ENCODE measurements at regions not wholly inside any gene's neighbourhood (a gene's known extent, or its start where the extent isn't known, plus 50 kb on each side); places are given as distances from the start of the nearest gene placed in this dataset.

DNA sequence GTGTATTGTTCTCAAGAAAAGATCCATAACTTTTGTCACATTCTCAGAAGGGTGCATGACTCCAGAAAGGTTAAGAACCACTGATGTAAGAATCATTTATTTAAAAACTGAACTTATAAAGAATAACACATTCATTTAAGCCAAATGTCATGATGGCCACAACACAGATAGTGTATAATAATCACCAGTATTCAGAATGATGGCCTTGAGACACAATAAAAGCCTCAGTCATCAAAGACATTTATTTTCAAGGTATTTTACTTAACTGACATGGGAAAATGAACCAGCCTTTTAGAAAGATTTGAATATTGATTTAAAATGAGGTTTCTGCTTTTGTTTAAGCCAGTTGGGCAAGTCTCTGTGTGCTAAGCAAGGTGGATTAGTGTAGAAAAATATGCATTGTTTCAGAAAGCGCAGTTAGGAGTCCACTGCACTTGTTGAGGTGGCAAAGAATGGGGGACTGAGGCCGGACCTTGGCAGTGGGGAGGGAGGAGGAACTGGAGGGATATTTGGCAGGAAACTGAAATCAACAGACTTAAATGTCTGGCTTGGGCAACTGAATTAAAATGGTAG lies 371.9 kb upstream of the ESRRG start:
- DNase-seq (ENCODE audit: low read depth in 4 of 4, low spot score in 2 of 4), result no peak

- DNase-seq (ENCODE audit: low read depth in 4 of 4, low spot score in 2 of 4), result no peak
These were observed 368.3 kb upstream of the ESRRG start for GRCh38 chr1:217091561-217091960.

- no peak for DNase-seq (ENCODE audit: low read depth in 4 of 4, low spot score in 2 of 4)
These were observed 367.1 kb upstream of the ESRRG start for GRCh38 chr1:217090060-217090911.

- DNase-seq (ENCODE audit: low read depth in 4 of 4, low spot score in 2 of 4), result no peak
These were observed 366.3 kb upstream of the ESRRG start for GRCh38 chr1:217089361-217090014.

GRCh38 chr1:217088521-217089284 lies 365.5 kb upstream of the ESRRG start:
- DNase-seq (ENCODE audit: low read depth in 4 of 4, low spot score in 2 of 4), result no peak

GRCh38 chr1:217088011-217088410 lies 364.8 kb upstream of the ESRRG start:
- no peak for DNase-seq (ENCODE audit: low read depth in 4 of 4, low spot score in 2 of 4)

DNA sequence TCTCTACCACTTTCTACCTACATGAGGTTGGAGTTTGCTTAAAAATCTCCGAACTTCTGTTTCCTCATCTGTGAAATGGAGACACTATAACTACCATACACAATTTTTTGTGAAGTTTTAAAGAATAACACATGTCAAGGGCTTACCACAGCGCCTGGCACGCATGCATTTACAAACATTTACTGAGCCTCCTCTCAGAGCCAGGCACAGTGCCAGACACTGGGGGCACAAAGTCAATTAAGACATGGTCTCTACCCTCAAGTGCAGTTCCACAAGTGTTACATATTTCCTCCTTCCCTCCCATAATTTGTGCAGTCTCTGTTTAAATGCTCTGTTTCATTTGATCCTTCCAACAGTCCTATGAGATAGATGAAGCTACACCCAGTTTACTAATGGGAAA lies 356.4 kb upstream of the ESRRG start:
- no peak for DNase-seq (ENCODE audit: low read depth in 4 of 4, low spot score in 2 of 4)

DNA sequence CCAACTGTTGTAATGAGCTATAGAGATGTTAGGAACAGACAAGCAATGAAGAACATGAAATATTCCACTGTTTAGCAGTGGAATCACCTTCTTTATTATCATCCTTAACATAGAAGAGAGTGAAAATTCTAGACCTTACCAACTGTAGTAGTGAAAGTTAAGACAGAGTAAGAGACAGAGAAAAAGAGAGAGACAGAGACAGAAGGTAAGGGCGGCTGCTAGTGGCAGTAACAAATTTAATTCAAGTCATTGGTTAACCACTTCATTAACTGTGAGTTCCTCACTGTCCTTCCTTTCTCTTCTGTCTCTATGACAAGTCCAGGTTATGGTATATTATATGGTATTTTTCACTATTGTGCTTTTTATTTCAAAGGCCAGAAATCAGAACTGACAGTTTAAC lies 355.7 kb upstream of the ESRRG start:
- no peak for DNase-seq (ENCODE audit: low read depth in 4 of 4, low spot score in 2 of 4)

GRCh38 chr1:217078078-217078690 lies 355.0 kb upstream of the ESRRG start:
- DNase-seq (ENCODE audit: low read depth in 4 of 4, low spot score in 2 of 4), result no peak

- no peak for DNase-seq (ENCODE audit: low read depth in 4 of 4, low spot score in 2 of 4)
These were observed 354.2 kb upstream of the ESRRG start for GRCh38 chr1:217077426-217077825.

DNA sequence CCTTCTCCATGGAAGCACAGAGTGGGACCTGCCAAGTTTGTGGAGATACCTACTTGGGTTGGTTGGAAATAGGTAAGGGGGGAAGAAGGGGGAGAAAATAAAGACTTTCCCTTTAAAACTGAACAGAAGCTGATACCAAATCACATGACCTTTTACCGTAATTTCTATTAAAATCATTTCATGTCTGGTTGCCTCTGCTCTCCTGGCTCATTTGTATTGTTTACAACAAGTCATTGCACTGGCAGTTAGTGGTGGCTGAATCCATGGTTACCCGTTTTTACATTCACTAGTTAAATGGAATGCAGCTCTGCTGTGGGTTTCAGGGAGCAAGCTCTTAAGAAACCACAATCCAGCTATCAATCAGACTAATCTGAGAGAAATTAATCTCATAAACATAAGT lies 353.7 kb upstream of the ESRRG start:
- no peak for DNase-seq (ENCODE audit: low read depth in 4 of 4, low spot score in 2 of 4)

- no peak for DNase-seq (ENCODE audit: low read depth in 4 of 4, low spot score in 2 of 4)
These were observed 349.7 kb upstream of the ESRRG start for GRCh38 chr1:217072926-217073325.

- no peak for DNase-seq (ENCODE audit: low read depth in 4 of 4, low spot score in 2 of 4)
These were observed 344.4 kb upstream of the ESRRG start for GRCh38 chr1:217067642-217068041.

DNA sequence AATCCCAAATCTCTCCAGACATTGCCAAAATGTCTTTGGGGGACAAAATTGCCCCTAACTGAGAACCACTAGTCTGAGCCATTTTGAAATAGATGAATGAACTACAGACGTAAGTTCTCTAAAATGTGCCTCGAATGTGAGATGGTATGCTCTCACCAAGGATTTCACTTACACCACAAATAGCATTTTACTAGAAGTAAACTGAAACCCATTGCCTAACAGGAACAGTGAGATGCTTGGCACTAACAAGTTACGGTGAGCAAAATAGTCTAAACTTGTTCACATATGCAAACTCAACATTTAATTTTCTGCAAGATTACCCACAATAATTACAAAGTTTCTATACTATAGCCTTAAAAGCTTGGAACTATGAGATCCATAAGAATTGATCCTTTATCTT lies 343.6 kb upstream of the ESRRG start:
- DNase-seq (ENCODE audit: low read depth in 4 of 4, low spot score in 2 of 4), result no peak

- no peak for DNase-seq (ENCODE audit: low read depth in 4 of 4, low spot score in 2 of 4)
These were observed 340.1 kb upstream of the ESRRG start for GRCh38 chr1:217063172-217063908.

- DNase-seq (ENCODE audit: low read depth in 4 of 4, low spot score in 2 of 4), result no peak
These were observed 339.4 kb upstream of the ESRRG start for GRCh38 chr1:217062586-217062985.

DNA sequence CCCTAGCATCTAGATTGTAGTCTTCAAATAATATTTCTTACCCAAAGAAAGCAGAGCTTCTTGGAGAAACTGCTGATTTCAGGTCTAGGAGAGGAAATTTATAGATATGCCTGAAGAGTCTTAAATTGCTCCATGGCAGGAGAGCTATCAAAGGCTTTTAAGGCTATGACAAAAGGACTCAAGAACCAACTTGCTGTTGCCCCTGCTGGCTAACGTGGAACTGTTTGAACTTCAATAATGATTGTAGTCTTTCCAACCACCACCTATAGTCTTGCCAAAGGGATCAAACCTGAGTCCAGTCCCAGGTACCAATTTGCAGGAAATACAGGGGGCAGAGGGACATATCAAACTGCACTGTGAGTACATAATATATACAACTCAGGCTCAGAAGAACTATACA lies 336.2 kb upstream of the ESRRG start:
- DNase-seq (ENCODE audit: low read depth in 4 of 4, low spot score in 2 of 4), result no peak

GRCh38 chr1:217053676-217054075 lies 330.4 kb upstream of the ESRRG start:
- DNase-seq (ENCODE audit: low read depth in 4 of 4, low spot score in 2 of 4), result no peak

DNA sequence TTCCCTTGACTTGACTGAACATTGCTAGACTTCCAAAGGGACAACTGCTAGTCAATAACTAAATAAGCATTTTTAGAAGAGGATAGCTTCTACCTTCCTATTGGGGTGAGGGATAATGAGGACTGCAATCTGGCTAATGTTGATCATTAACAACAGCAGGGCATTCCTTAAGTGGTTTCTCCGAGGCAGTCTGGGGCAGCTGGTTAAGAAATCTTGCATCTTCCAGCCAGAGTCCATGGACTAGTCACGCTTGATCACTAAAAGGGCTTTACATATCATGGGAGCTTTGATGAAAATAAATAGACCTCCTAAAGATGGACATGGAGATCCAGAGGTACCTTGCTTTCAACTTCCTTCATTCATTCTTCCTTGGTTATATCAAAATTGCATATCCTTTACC lies 329.4 kb upstream of the ESRRG start:
- DNase-seq (ENCODE audit: low read depth in 4 of 4, low spot score in 2 of 4), result no peak

GRCh38 chr1:217052196-217052595 lies 329.0 kb upstream of the ESRRG start:
- DNase-seq (ENCODE audit: low read depth in 4 of 4, low spot score in 2 of 4), result no peak
